Fibroblast of skin of right biceps (primary cell): ENCODE measurements at regions not wholly inside any gene's neighbourhood (a gene's known extent, or its start where the extent isn't known, plus 50 kb on each side); places are given as distances from the start of the nearest gene placed in this dataset.

ENCODE experiments used
- DNase-seq: peaks from one replicate; pipeline ENCODE4 v3.0.0-alpha.2; 2013

DNA sequence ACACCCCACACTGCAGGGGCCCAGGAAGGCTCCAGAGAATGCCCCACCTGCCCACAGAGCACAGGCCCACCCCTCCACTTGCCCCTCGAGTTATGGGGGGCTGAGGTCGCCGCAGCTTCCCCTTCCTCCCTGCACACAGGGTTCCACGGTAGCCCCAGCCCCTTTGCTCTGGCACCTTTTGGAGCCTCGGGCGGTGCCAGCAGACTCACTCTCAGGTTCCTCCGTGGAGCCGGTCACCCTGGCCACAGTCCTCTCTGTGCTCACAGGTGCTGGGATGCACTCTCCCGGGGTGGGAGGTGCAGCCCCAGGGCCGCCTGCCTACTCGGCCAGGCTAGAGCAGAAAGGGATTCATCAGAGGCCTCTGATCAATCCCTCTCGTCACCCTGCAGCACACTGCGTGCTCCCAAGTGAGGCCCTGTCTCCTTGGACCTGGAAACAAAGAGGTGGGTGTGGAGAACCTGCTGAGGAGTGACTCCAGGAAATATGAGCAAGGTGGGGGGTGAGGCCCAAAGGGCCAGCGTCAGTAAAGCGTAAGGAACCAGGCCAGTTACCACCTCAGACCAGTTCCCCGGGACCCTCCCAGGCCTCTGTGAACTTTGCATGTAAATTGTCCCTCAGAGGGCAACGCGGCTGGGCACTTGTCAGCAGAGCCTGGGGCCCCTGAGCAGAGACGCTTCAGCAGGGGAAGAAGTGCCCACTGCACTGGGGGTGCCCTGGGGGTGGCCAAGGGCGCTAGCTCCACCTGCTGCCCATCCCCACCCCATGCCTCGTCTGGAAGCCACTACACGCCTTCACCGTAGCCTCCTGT is 167.8 kb downstream of the OLFM1 start:
- DNase-seq = no peak

DNA sequence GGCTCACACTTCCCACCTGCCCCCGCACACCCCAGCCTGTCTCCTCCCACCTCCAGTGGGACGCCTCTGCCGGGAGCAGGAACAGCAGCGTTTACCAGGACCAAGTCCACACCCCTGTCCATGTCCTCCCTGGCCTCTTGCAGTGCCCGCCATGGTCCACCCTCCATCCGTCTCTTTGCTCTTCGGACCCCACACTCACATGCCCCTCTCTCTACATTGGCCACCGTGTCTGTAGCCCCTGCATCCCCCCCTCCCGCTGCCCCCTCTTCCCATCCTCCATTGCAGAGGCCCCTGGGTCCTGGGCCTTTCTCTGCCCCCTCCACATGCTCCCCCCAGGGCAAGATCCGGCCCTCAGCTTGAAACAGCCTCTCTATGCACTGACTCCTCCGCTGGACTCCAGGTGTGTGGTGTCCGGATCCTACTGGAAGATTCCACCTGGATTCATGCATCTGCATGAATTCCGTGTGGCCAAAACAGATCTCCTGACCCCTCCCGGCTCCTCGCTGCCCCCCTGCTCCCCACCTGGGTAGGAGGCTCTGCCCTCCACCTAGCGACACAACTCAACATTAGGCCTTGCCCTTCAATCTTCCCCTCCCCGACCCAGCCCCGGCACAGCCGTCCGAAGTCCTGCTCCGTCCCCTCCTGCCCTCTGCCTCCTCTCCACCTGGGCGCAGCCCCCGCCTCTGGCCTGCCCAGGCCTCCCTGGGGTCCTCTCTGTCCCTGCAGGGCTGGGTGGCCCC is 168.5 kb downstream of the OLFM1 start:
- no peak for DNase-seq

DNA sequence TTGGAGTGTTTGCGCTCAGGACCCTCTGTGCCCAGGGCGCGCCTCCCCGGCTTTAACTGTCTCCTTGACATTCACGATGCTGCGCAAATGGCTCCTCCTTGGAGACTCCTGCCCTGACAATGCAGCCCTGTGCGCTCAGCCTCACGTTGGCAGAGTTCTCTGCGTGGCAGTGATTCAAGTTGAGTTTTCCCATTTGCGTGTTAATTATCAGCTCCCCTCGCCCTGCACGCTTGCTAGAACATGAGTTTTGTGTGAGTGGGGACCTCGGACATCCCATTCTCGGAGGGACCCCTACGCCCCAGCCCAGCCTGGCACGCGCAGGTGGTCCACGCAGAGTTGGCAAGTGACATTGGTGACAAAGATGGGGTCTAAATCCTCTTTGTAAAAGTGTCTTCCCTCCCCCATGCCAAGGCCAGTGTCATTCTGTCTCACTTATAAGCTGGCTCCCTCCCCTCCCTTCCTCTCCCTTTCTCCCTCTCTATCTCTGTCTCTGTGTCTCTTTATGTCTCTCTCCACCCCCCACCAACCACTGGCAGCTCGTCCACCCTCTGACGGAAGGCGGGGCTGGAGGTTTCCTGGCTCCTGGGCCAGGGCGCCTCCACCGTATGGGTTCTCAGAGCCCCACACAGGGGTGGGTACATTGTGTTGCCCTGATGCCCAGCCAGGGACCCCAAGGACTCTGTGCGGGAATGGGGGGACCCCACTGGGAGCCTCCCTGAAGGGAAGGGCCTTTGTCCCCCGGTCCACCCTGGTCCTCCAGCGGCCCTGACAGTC is 169.3 kb downstream of the OLFM1 start:
- DNase-seq = no peak

DNA sequence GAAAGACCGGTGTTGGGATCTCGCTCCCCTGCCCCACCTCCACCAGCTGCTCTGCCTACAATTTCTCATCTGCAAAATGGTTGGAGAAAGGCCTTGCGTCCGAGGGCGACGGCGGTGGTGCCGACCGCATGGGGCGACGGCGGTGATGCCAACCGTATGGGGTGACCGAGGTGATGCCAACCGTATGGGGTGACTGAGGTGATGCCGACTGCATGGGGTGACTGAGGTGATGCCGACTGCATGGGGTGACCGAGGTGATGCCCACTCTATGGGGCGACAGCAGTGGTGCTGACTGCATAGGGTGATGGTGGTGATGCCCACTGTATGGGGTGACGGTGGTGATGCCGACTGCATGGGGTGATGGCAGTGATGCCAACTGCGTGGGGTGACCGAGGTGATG is 171.0 kb downstream of the OLFM1 start:
- DNase-seq = no peak

DNA sequence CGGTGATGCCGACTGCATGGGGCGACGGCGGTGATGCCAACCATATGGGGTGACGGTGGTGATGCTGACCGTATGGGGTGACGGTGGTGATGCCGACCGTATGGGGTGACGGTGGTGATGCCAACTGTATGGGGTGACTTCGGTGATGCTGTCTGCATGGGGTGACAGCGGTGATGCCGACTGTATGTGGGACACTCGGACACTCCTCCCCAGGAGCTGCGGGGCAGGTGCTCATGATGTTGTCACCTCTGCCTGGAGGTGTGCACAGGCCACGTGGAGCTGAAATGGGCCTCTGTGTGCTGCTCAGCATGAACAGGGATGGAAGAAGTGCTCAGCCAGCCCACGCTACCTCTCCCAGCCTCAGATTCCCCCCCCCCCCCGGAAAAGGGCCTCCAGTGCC is 171.8 kb downstream of the OLFM1 start:
- no peak for DNase-seq

DNA sequence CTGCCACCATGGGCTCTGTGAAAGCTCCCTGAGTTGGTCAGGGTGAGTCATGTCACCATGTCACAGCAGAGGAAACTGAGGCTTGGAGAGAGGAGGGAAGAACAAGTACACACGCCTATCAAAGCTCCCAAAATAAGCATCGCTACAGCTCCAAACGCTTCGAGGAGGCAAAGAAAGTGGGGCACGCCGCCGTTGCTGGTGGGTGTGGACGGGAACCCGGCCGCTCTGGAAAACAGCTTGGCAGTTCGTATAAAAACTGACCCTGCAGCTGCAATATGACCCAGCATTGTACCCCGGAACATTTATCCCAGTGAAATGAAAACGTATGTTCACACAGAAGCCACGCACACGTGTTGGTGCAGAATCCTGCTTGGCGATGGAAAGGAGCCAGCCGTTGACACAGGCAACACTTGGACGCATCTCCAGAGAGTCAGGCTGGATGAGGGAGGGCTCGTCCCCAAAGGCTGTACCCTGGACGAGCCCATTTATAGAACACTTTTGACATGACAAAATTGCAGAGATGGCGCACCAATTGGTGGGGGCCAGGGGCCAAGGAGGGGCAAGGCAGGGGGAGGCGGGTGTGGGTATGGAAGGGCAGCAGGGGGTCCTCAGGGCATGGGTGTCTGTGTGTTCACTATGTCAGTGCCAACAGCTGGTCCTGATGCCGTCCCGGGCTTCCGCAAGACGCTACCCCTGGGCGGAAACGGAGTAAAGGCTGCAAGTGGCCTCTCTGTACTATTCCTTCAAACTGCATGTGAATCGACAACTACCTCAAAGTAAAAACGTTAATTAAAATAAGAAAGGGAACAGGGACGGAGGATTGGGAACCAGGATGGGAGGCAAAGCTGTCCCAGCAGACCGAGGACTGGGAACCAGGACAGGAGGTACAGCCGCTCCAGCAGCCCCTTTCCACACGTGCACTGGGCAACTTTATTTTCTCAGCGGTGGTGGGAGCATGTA is 173.0 kb downstream of the OLFM1 start:
- no peak for DNase-seq

DNA sequence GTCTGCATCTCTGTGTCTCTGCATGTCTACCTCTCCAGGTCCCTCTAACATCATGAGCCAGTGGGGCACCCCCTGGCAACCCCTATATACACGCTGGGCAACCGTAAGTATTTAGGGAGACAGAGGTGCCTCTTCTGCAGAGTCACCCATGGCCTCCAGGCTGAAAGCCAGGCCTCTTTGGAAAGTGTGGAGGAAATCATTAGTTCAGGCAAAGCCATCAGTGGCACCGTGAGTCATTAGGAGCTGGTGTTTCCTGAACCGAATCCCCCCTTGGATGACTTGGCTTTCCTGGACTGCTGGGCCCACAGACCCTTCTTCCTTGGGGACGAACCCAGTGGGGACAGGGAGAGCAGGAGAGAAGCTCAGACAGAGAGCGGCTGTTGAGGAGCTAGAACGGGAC is 174.8 kb downstream of the OLFM1 start:
- DNase-seq = no peak

DNA sequence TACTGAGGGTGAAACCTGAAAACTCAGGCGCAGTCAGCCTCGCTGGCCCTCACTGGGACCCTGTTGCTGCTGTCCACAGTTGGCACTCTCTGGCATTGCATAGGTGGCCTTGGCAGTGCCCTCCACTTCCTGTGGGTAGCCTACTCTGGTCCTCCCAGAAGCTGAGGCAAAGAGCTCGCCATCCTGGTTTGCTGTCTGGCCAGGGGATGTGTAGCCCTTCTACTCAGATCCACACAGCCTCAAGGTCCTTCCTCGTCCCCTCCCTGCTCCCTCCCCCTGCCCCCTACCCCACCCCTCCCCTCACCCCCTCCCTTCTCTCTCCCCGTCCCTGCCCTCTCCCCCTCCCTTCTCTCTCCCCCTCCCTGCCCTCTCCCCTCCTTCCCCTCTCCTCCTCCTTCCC is 176.0 kb downstream of the OLFM1 start:
- no peak for DNase-seq

DNA sequence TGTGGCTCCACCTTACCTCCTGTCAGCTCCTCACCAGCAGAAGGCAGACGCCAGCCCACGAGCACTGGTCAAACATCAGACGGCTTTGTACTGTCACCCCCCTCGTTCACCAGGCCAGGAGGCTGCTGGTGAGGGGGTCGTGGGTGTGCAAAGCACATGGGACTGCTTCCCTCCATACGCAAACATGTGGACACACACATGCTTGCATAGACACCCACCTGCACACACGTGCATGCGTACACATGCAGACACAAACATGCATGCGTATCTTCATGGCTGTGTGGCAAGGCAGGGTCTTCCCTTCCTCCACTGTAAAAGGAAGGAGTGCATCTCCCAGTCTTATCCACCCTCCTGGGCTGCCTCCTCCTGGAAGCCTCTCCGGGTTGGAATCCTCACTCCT is 178.5 kb downstream of the OLFM1 start:
- no peak for DNase-seq

DNA sequence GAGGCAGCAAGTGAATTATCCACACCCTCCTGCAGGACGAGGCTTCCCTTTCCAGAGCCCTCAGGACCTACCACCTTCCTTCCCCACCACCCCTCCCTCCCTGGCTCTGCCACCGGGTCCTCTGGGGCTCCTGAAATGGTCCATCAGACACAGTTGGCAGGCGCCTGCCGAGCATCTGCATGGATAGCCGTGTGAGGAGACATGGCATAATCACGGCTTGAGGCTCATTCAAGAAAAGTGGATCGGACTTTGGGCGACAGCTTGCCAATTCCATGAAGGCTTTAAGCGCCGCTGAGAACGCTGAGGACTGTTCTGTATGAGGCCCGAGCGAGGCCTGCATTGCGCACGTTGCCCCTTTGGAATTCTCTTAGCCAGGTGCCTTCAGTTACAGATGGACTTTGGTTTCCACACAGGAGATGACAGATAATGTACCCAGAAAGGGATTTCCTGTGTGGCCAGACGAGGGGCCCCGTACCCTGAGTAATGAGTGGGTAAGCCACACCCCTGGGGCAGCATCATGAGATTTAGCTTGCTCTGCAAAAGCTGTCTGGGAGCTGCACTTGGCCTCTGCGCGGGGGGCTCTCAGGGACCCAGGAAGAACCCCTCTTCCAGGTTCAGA is 179.8 kb downstream of the OLFM1 start:
- no peak for DNase-seq

DNA sequence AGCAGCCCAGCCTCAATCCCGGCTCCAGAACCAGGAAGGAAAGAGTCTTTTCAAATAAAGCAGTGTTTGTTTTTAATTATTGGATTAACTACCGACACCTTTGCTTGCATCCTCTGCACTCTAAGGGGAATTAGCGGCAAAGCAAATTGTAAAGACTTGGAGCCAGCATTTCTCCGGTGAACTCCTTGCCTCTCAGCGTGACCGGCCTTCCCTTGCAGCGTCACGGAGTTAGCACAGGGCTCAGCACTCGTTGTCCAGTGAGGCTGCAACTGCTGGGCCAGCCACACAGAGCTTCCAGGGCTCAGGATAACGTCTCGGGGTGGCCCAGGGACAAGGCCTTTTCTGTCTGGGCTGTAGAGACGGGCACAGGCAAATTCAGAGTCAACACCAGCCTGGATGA is 180.6 kb downstream of the OLFM1 start:
- no peak for DNase-seq

DNA sequence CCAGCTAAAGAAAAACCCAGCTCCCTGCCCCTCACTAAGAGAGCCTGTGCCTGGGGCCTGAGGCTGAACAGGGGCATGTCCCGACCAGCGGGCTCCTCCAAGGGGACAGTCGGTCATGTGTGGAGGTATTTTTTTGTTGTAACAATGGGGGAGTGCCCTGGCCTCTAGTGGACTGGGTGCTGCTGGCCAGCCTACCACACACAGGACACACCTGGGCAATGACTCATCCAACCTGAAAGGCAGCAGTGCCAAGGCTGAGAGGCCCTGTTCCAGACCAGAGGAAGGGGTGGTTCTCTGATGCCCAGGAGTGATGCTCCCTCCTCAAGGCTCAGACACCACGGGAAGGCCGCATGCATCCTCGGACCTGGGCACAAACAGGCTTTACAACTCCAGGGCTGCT is 181.5 kb downstream of the OLFM1 start:
- no peak for DNase-seq

DNA sequence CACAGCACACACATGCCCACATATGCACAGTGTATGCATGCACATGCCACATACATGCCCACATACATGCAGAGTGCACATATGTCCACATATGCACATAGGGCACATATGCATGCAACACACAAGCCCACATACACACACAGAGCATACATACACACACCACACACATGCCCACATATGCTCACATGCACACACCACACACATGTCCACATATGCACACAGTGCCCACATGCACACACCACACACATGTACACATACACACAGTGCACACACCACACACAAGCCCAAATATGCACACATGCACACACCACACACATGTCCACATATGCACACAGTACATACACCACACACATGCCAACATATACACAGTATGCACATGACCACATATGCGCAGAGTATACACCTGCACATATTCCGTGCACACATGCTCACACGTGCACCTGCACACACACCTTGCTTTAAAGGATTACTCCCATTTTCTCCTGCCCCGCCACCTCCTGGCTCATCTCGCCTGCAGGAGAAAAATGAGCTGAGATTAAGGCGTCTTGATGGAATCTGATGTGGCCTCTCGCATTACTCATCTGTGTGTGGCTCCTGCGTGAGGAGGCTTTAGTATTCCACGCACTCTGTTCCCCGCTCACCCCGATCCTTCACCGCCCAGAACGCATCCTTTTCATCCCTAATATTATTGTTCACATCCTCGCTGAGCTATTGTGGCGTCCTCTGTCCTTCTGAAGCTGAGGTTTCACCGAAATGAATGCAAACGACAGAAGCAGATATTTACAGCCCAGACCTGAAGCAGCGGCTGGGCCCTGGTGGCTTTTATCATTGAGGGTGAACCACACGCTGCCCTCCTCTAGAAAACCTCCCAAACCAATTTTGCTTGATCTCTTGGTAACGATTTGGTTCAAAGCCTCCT is 182.7 kb downstream of the OLFM1 start:
- no peak for DNase-seq

DNA sequence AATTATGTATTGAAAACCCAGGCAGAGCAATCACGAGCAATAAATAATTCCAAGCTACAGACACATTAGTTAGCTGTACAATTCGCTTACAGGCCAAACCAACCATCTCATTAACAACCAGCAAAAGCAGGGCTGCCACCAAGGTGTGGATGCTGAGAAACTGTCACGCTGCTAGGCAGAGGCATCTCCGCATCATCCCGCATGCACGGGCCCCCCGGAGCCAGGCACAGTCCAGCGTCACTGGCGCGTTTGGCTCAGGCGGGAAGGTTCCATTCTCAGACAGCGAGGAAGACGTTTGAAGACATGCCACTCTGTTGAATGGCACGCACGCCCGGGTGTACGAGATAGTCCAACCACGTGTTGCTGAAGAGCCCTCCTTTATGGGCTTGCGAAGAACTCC is 184.0 kb downstream of the OLFM1 start:
- DNase-seq = no peak

DNA sequence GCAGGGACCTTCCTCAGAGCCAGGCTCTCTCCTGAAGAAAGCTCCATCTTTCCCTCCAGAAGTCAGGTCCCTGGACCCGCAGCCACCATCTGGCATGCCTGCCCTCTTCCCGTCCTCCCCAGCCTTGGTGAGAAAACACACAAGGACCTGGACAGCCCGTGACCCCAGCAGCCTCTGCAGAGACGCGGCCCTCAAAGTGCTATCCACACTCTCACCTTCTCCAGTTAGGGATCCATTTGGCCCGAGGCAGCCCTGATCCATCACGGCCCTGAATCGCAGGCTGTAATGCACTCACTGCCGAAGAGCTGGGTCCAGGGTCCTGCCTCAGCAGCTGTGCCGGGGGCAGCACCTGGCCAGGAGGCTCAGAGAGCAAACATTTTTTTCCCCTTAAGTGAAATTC is 185.1 kb downstream of the OLFM1 start:
- DNase-seq = no peak

DNA sequence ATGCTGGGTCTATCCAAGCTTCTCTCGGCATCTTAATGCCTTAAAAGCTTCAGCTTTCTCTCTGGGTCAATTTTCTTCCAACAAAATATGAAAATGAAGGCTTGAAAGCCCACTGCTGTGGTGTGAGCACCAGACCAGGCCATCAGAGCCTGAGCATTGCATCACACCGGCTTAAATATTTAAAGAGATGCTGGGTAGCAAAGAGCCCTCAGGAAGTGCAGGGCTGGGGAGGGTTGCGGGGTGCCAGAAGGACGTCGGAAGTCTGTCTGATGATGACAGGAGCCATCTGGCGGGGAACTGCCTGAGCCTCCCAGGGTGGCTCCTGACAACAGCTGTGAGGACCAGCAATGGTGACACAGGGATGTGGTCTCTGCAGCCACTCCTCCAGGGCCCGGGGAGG is 185.5 kb downstream of the OLFM1 start:
- DNase-seq = no peak

DNA sequence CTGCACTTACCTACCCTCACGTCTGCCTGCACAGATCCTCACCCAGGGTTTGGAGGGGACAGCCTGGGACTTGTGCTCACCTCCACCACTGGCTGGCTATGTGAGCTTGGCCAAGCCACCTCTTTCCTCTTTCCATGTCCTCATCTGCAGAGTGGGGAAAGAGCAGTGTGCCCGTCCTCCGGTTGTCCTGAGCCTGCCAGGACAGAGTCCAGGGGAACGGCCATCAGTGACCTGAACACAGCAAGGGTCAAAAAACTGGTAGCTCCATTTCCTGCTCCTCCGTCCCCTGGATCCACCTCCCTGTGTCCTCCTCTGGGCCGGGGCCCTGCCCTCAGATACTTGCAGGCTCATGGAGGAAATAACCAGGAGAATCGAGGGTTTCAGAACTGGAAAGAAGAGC is 187.7 kb downstream of the OLFM1 start:
- no peak for DNase-seq

DNA sequence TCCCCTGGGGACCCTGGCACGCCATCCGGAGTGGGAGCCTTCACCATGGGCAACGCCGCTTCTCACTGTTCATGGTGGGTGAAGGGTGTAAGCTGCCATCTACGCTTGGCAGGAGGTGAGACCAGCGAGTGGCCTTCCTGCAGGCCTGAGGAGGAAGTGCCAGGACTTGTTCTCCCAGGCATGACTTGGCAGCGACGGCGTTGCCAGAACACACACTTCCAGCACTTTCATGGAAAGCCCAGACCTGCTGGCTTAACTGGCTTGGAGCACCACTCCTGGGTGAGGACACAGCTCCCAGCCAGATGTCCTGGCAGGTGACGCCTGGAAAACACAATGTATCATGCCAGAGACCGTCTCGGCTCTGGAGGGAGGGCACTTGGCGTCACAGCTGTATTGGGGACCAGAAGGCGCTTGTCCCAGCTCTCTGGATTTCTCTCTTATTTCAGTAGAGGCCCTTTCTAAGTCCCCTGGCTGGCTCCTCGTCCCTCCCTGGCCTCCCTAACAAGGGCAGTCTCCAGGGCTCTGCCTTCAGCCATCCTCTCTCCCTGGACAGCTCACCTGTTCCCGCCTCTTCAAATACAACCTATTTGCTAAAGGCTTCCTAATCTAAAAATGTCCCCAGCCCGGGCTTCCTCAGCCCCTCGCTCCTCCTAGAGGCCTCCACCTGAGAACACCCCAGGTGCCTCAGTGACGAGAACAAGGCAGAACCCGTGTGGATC is 188.3 kb downstream of the OLFM1 start:
- no peak for DNase-seq

DNA sequence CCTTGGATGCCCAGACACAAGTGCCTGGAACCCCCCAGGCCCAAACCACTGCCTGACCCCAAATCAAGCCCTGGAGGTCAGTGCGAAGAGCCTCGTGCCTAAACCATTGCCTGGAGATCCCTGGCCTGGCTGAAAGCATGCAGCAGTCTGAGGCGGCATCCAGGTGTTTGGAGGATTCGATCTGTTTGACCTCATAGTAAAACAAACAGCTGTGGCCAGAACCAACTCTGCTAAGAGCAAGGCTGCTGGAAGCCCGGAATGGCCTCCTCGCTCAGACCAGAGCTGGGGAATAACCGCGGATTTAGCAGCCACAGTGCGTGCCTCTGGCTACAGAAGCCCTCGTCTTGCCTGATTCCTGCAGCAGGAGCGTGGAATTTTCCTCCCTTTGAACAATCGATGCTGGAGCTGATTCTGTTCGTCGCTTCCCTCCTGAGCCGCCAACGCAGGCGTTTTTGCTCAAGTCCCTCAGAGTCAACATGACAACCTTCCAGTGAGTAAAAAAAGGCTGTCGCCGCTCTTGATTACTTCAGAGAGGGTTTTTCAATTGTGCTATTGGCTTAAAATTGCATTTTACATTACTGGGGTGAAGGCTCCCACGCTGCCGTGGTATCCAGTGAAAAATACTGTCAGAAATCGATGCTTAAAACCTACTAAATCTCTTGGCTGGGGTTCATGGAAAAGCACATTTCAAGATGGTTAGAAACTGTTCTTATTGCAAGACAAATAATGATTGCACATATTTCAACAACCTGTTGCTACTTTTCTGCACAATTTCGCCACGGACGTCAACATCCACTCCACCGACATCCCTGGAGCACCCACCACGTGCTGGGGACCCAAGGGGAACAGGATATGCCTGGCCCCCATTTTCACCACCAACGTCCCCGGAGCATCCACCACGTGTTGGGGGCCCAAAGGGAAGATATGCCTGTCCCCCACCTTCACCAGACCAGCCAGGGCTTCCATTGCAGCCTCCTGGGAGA is 190.0 kb downstream of the OLFM1 start:
- no peak for DNase-seq
